ENCODE measurements at regions not wholly inside any gene's neighbourhood (a gene's known extent, or its start where the extent isn't known, plus 50 kb on each side); places are given as distances from the start of the nearest gene placed in this dataset.

DNA sequence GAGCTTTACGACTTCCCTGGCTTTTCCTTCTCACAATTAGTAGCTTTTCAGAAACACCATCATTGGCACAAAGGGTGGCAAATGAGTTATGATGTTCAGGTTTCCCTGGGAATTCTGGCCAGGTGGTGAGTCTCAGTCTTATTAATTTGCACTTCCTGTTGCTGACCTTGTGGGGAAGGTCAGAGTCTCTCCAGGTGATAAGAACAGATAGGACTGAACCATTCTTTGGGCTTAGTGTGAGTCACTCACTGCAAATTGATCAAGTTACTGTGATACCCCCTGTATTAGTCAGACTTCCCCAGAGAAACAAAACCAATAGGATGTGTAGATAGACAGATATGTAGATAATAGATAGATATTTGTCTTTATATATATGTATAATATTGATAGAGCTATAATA is 53.8 kb upstream of the RANBP3L start:
- DNase-seq (ENCODE audit: low read depth in 3 of 3), result no peak

DNA sequence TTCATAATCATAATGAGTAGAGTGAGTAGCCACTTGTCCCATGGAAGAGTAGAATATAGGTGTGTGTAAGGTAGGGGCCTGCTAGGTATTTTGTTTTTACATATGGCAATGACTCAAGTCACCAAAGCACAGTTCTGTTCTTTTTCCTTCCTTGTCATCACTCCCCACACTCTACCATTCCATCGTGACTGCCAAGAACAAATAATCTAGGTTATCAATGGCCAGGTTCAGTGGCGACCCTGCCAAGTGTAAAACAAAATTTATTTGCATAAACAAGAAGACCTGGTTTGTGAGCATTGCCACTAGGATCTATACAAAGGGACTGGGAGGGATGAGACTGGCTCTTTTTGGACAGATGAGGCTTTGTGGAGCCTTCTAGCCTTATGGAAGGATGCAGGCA is 55.2 kb upstream of the RANBP3L start:
- DNase-seq (ENCODE audit: low read depth in 3 of 3), result no peak

GRCh38 chr5:36357391-36357975 is 55.8 kb upstream of the RANBP3L start:
- no peak for DNase-seq (ENCODE audit: low read depth in 3 of 3)

DNA sequence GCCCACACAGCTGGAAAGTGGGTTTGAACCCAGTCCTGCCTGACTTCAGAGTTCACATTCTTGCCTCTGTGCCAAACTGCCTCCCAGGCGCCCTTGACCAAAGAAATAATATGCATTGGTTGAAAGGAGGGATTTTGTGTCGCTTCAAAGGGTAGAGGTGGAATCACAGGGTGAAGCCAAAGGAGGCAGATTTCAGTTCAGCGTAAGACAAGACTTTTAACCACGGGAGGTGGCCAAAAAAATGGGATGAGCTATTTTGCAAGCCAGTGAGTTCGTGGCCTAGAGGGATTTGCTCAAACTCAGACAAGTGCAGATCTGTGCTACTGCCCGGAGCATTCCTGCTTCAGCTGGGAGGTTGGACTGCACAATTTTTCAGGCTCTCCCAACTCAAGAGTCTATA is 57.6 kb upstream of the RANBP3L start:
- DNase-seq (ENCODE audit: low read depth in 3 of 3), result no peak

GRCh38 chr5:36360307-36360706 is 58.6 kb upstream of the RANBP3L start:
- no peak for DNase-seq (ENCODE audit: low read depth in 3 of 3)

GRCh38 chr5:36363101-36363500 is 61.4 kb upstream of the RANBP3L start:
- DNase-seq (ENCODE audit: low read depth in 3 of 3), result no peak

GRCh38 chr5:36363744-36364143 is 62.0 kb upstream of the RANBP3L start:
- no peak for DNase-seq (ENCODE audit: low read depth in 3 of 3)

- DNase-seq (ENCODE audit: low read depth in 3 of 3), result no peak
These were observed 62.8 kb upstream of the RANBP3L start for GRCh38 chr5:36364473-36364872.

DNA sequence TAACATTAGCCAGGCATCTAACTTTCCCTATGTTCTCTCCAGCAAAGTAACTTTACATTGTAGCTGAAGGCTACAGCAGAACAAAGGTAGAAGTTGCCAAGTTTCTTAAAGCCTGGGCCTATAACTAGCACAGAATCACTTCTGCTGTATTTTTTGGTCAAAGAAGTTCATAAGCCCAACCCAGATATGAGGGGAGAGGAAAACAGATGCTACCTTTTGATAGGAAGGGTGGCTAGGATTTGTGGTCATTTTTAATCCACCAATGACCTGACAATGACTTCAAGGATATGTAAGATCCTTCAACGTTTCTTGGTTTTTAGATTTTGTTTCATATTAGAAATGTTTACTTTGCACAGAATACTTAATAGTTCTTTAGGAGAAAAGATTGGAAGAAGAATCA is 64.2 kb upstream of the RANBP3L start:
- no peak for DNase-seq (ENCODE audit: low read depth in 3 of 3)

DNA sequence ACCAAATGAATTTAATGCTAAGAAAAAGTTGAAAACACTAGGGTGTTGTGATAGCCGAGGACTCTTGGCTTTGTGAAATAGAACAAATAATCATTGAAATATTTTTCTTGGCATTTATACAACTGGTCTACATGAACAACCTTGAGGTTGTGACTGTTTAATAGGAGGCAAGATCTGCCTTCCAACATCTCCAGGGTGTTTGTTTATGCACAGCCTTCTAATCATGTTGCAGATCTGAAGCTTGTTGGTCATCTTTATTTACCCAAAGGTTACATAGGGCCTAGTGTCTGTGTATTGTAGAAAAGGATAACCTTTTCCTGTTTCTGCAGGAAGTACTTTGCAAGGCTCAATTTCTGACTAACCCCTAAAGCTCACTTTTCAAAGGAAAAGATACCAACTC is 65.2 kb upstream of the RANBP3L start:
- no peak for DNase-seq (ENCODE audit: low read depth in 3 of 3)

DNA sequence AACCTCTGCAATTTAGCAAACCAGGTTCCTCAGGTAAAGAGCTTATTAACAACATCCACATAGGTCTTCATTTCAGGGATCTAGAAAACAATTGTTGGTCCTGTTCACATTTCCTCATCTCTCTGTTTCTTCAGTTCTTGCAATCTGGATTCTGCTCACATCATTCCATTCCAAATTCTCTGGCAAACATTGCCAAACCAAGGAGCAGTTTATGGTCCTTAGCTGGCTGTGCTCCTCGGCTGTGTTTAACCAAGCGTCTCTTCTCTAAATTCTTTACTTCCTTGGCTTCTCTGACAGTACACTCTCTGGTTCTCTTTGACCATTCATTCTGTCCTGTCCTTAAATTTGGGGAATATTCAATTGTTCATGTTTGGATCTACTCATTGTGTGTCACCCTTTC is 65.8 kb upstream of the RANBP3L start:
- DNase-seq (ENCODE audit: low read depth in 3 of 3), result no peak

DNA sequence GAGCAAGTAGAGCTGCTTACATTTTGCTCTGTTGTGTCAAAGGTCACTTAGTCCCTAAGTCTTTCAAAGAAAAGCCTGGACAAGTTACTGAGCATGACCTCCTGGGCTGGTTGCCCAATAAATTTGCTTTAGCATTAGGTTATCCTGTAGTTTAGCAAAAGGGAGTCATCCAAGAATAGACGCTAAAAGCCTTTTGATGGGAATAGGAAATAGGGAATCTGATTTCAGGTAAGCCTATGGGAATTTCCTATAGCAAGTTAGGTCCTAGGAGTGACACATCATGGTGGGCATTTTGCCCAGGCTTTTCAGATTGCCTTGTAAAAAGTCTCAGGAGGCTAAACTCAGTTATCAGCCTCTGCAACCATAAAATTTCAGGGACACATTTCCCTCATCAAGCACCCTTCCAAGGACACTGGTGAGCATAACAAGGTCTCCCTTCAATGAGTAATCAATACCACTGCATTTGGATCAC is 67.6 kb upstream of the RANBP3L start:
- DNase-seq (ENCODE audit: low read depth in 3 of 3), result no peak

DNA sequence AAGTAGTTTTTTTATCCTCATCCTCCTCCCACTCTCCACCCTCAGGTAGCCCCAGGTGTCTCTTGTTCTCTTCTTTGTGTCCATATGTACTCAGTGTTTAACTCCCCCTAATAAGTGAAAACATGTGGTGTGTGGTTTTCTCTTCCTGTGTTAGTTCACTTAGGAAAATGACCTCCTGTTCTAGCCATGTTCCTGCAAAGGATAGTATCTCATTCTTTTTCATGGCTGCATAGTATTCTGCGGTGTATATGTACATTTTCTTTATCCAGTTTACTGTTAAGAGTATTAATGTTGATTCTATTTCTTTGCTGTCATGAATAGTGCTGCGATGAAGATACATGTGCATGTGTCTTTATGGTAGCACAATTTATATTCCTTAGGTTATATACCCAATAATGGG is 68.4 kb upstream of the RANBP3L start:
- DNase-seq (ENCODE audit: low read depth in 3 of 3), result no peak

DNA sequence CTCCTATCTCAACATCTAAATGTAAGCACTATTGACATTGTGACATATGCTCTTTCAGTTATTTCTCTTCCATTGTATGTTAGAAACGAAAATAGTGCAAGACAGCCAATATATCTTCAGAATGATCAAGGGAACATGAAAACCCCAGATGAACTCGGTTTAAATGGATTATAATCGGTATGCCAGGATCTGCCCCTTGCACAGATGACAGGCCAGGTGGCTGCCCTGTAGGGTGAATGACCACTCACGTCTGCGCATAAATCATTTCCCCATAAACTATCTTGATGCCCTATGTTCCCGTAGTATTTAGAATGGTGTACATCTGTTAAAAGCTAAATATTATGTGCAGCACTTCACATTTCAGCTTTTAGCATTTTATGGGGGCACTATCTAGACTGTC is 69.7 kb upstream of the RANBP3L start:
- DNase-seq (ENCODE audit: low read depth in 3 of 3), result no peak

DNA sequence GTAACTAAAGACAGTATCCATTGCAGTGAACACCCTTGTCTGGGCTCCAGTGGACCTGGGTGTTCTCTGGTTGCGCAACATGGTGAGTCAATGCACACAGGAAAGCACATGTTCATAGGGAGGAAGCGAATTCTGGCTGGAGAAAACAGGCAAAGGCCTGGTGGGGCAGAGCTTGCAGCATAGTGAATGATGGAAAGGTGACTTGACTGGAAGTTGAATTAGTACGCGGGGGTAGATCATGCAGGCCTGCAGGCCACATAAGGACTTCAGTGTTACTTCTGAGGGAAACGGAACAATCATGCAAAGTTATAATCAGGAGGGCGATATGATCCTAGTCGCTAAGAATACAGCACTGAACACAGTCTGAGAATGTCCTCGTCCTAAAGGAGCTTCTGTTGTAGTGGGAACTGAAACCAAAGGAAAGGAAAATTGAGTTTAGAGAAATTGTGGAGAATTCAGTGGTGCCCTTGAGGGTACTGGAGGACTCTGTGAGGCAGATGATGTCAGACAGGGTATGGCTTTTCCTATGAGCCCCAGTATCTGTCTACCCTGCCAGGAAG is 71.9 kb upstream of the RANBP3L start:
- no peak for DNase-seq (ENCODE audit: low read depth in 3 of 3)

GRCh38 chr5:36374266-36374862 is 72.7 kb upstream of the RANBP3L start:
- no peak for DNase-seq (ENCODE audit: low read depth in 3 of 3)

DNA sequence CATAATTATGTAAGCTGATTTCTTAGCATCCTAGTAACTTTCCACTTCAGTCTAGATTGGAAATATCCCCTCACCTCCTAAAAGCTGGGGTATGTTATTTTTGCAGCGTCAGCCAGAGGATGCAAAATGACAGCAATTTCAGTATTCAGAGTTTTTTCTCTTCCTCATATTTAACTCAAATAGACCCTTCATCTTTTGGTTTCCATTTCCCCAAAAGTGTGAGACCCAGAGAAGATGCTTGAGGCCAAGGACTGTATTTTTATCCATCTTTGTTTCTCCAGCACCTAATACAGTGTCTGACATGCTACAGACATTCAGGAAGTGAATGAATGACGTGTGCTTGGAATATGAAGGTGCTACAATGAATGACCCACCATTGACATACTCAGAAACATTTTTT is 75.5 kb upstream of the RANBP3L start:
- DNase-seq (ENCODE audit: low read depth in 3 of 3), result no peak

DNA sequence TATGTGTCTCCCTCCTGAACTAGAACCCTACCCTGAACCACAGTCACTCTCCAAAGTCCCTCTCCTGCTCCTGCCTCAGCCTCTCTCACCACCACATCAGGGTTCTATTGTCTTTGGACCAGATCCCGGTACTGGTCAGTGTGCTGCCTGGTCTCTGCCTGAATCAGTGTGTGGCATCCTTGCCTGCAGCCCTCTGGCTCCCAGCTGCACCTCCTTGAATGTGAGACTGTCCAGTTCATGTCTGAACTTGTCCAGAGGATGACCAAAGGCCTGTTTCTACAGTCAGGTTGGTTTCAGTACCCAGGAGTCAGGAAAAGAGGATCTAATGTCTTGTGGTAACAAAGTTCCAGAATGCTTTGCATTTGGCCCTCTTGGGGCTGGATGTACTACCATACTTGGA is 76.8 kb upstream of the RANBP3L start:
- DNase-seq (ENCODE audit: low read depth in 3 of 3), result no peak

- DNase-seq (ENCODE audit: low read depth in 3 of 3), result no peak
These were observed 81.2 kb upstream of the RANBP3L start for GRCh38 chr5:36382890-36383289.

- no peak for DNase-seq (ENCODE audit: low read depth in 3 of 3)
These were observed 82.2 kb upstream of the RANBP3L start for GRCh38 chr5:36383942-36384341.

DNA sequence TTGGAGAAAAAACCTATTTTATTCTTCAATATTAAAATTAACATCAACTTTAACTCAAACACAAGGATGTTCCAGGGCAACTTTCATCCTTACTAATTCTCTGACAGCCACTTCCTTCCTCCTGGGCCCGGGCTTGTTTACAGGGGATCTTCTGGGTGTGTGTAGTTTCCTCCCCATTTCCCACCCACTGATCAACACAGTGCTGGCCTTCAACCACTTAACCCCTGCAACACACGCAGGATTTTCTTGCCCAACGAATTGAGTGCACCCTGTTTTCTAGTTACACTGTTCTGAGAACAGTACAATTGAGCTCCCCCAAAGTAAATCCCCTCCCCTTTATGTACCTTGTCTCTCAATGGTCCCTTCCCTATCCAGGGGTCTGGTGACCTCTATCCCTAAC is 83.1 kb upstream of the RANBP3L start:
- DNase-seq (ENCODE audit: low read depth in 3 of 3), result no peak

DNA sequence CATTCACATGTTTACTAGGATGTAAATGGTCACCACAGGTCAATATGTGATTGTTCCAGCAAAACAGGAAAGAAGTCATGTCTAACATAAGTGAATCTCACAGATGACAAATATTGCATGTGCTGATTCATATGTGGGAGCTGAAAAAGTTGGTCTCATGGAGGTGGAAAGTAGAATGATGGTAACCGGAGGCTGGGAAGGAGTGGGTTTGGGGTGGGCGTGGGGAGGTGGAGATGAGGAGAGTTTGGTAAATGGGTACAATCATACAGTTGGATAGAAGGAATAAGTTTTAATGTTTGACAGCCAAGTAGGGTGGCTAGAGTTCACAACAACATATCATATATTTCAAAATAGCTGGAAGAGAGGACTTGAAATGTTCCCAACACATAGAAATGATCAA is 83.8 kb upstream of the RANBP3L start:
- DNase-seq (ENCODE audit: low read depth in 3 of 3), result no peak

- DNase-seq (ENCODE audit: low read depth in 3 of 3), result no peak
These were observed 86.6 kb upstream of the RANBP3L start for GRCh38 chr5:36388288-36388687.

DNA sequence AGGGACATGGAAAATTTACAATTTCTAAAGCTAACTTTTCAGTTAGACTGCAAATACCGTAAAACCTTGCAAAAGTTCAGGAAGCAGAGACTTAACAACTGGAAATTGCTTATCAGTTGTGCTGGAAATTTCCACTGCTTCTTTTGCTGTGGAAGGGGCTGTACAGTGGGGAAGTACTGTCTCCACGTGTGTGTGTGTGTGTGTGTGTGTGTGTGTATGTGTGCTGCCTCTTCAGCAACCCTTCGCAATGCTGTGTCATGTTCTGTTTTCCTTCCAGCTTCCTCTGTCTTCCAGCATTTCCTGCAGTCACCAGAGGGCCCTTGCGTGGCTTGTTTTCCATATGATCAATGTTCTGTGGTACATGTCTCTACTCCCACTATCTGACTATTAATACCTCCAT is 87.5 kb upstream of the RANBP3L start:
- no peak for DNase-seq (ENCODE audit: low read depth in 3 of 3)

All from stimulated activated CD4-positive, alpha-beta T cell treated with anti-CD3 and anti-CD28 coated beads, TNF-alpha, amount 100 ng/mL, for 4 hours (primary cell).